Lower leg skin (tissue), 3 donors: ENCODE measurements at regions not wholly inside any gene's neighbourhood (a gene's known extent, or its start where the extent isn't known, plus 50 kb on each side); places are given as distances from the start of the nearest gene placed in this dataset.

Source experiments
- CTCF ChIP-seq, 3 donors: fragments of 450-650 bp; IDR thresholded peaks; one replicate each; pipeline ENCODE4 v1.5.1; 2016; ENCODE audit warnings: antibody characterized with exemption in 3 of 3, mild to moderate bottlenecking in 3 of 3, moderate library complexity in 2 of 3
- POLR2A ChIP-seq, 2 donors: fragments of 450-650 bp; IDR thresholded peaks; one replicate each; pipeline ENCODE4 v1.6.1; 2016 to 2017; ENCODE audit warnings: antibody characterized with exemption in 2 of 2, mild to moderate bottlenecking in 1 of 2, moderate library complexity in 1 of 2

DNA sequence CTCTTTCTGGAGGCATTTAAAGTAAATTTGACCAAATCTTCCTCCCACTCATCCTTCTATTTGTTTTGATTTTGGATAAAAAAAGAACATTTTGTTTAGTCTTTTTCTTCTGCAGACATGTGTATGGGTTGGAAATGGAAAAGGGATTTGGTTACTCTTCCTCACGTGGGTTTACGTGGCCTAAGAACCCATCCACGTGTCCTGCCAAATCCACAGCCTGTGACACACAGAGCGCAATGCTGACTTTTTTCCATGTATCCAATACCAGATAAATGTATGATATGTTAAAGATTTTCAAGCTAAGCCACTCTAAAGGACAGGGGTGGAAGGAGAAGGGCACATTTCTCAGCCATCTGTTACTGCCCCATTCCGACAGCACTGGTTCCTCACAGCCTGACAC, 176.5 kb downstream of the COL12A1 start:
- TF ChIP-seq CTCF (IDR thresholded peaks at IDR 0.05) (no peak), POLR2A (IDR thresholded peaks at IDR 0.05) (no peak)
